Naive thymus-derived CD4-positive, alpha-beta T cell (primary cell): ENCODE measurements at regions not wholly inside any gene's neighbourhood (a gene's known extent, or its start where the extent isn't known, plus 50 kb on each side); places are given as distances from the start of the nearest gene placed in this dataset.

Source experiments
- ATAC-seq: fragments of 150-1000 bp; cut with Tn5 transposase; 2 replicates; pipeline ENCODE4 v1.10.0; 2021; ENCODE audit warnings: mild to moderate bottlenecking, moderate library complexity
- CTCF ChIA-PET: fragments of 350-600 bp; sonication (Branson Sonifier 250); formaldehyde crosslinking; loops from one replicate; lab custom pipeline; 2021; ENCODE audit warnings: antibody characterized with exemption; lab: Charles Lee
- POLR2A ChIA-PET: fragments of 350-600 bp; sonication (Branson Sonifier 250); formaldehyde crosslinking; loops from one replicate; lab custom pipeline; 2021; ENCODE audit warnings: antibody characterized with exemption, inconsistent platforms; lab: Charles Lee
- DNase-seq, 9 donors: peaks; one replicate each; pipeline versions ENCODE4 v3.0.0 to v3.0.0-alpha.2; 2020 to 2022; ENCODE audit warnings: mixed read lengths in 1 of 9
- H3K27ac ChIP-seq: one replicate; pipeline ENCODE4 v1.7.0; 2013; ENCODE audit warnings: mild to moderate bottlenecking, low read depth, low read length, moderate library complexity
- H3K27me3 ChIP-seq, 2 donors: one replicate each; pipeline ENCODE4 v1.7.0; 2013; ENCODE audit warnings: low read length in 2 of 2, mild to moderate bottlenecking in 2 of 2, moderate library complexity in 2 of 2; ENCODE audit not compliant: control insufficient read depth in 2 of 2, insufficient read depth in 2 of 2
- H3K36me3 ChIP-seq, 3 experiments: 1 replicate in 2 of 3; 2 replicates in 1 of 3; pipeline ENCODE4 v1.7.0; 2013; ENCODE audit warnings: low read length in 3 of 3, mild to moderate bottlenecking in 3 of 3, moderate library complexity in 1 of 3; ENCODE audit not compliant: insufficient read depth in 3 of 3, control insufficient read depth in 2 of 3
- H3K4me1 ChIP-seq, 2 donors: one replicate each; pipeline ENCODE4 v1.7.0; 2013; ENCODE audit warnings: low read length in 2 of 2, mild to moderate bottlenecking in 2 of 2, moderate library complexity in 1 of 2; ENCODE audit not compliant: control insufficient read depth in 2 of 2, insufficient read depth in 2 of 2
- H3K4me3 ChIP-seq: 2 replicates; pipeline ENCODE4 v1.7.0; 2013; ENCODE audit warnings: mild to moderate bottlenecking, low read length
- H3K9me3 ChIP-seq, 3 experiments: 1 replicate in 2 of 3; 2 replicates in 1 of 3; pipeline ENCODE4 v1.7.0; 2013; ENCODE audit warnings: low read length in 3 of 3; ENCODE audit not compliant: control insufficient read depth in 2 of 3
- H3K27ac Mint-ChIP-seq, 9 donors: one replicate each; pipeline ENCODE4 v1.8.0; 2020 to 2022; ENCODE audit warnings: mixed read lengths in 9 of 9, mild to moderate bottlenecking in 8 of 9, moderate library complexity in 5 of 9, inconsistent platforms in 2 of 9
- H3K27me3 Mint-ChIP-seq, 5 donors: one replicate each; pipeline ENCODE4 v1.8.0; 2021 to 2022; ENCODE audit warnings: mixed read lengths in 5 of 5, mild to moderate bottlenecking in 1 of 5
- H3K36me3 Mint-ChIP-seq, 5 donors: one replicate each; pipeline ENCODE4 v1.8.0; 2020 to 2022; ENCODE audit warnings: mixed read lengths in 5 of 5, mild to moderate bottlenecking in 3 of 5, inconsistent platforms in 1 of 5
- H3K4me1 Mint-ChIP-seq, 7 donors: one replicate each; pipeline ENCODE4 v1.8.0; 2020 to 2022; ENCODE audit warnings: mixed read lengths in 7 of 7, mild to moderate bottlenecking in 3 of 7, inconsistent platforms in 1 of 7
- H3K4me3 Mint-ChIP-seq, 10 donors: one replicate each; pipeline ENCODE4 v1.8.0; 2020 to 2022; ENCODE audit warnings: mild to moderate bottlenecking in 10 of 10, mixed read lengths in 10 of 10, moderate library complexity in 6 of 10, inconsistent platforms in 2 of 10
- H3K9me3 Mint-ChIP-seq, 11 donors: one replicate each; pipeline ENCODE4 v1.8.0; 2020 to 2022; ENCODE audit warnings: mixed read lengths in 11 of 11, mild to moderate bottlenecking in 4 of 11, inconsistent platforms in 1 of 11, moderate library complexity in 1 of 11
- intact Hi-C, 2 donors: fragments of 100-400 bp; cut with micrococcal nuclease; formaldehyde crosslinking; loops; one replicate each; pipeline ENCODE4 v1.15.1; 2023

- CTCF ChIA-PET: no interaction called here
- intact Hi-C loops: no loop called here
- no peaks in the 10 kb centered on the region for H3K36me3 Mint-ChIP-seq
Observed at GRCh38 chrY:8544715-8545114, 792.5 kb upstream of the TSPY4 start.

GRCh38 chrY:8547931-8548330 is 789.3 kb upstream of the TSPY4 start:
- no peaks in the 10 kb centered on the region for H3K4me1 ChIP-seq
- no peaks in the 10 kb centered on the region for H3K4me1 Mint-ChIP-seq
- intact Hi-C loops: no loop called here
- no peaks in the 10 kb centered on the region for H3K36me3 ChIP-seq
- ChIA-PET CTCF (no interaction called here), POLR2A (no interaction called here)
- H3K36me3 Mint-ChIP-seq: no peaks in the 10 kb centered on the region
- H3K27ac Mint-ChIP-seq: no peak overlapping the region
- H3K27me3 Mint-ChIP-seq: no peaks in the 10 kb centered on the region
- H3K27ac ChIP-seq: no peak overlapping the region
- no peak overlapping the region for H3K4me3 Mint-ChIP-seq
- H3K9me3 ChIP-seq: no peaks in the 10 kb centered on the region
- ATAC-seq: no peak
- H3K27me3 ChIP-seq: no peaks in the 10 kb centered on the region
- no peaks in the 10 kb centered on the region for H3K9me3 Mint-ChIP-seq
- H3K4me3 ChIP-seq: no peak overlapping the region
- DNase-seq: no peak

More at GRCh38 chrY:8544715-8545114, 792.5 kb upstream of the TSPY4 start:
- Histone ChIP-seq H3K4me3 (no peak overlapping the region), H3K4me1 (no peaks in the 10 kb centered on the region), H3K36me3 (no peaks in the 10 kb centered on the region), H3K27ac (no peak overlapping the region), H3K9me3 (no peaks in the 10 kb centered on the region), H3K27me3 (no peaks in the 10 kb centered on the region)
- Mint-ChIP-seq H3K4me1 (no peaks in the 10 kb centered on the region), H3K4me3 (no peak overlapping the region), H3K27ac (no peak overlapping the region), H3K9me3 (no peaks in the 10 kb centered on the region), H3K27me3 (no peaks in the 10 kb centered on the region)
- POLR2A ChIA-PET: no interaction called here
- no peak for ATAC-seq
- DNase-seq: no peak

- no peaks in the 10 kb centered on the region for H3K4me1 Mint-ChIP-seq
- no peaks in the 10 kb centered on the region for H3K9me3 Mint-ChIP-seq
- Histone ChIP-seq H3K4me3 (no peak overlapping the region), H3K4me1 (no peaks in the 10 kb centered on the region), H3K27me3 (no peaks in the 10 kb centered on the region), H3K9me3 (no peaks in the 10 kb centered on the region), H3K36me3 (no peaks in the 10 kb centered on the region), H3K27ac (no peak overlapping the region)
- no peak overlapping the region for H3K27ac Mint-ChIP-seq
- intact Hi-C loops: no loop called here
- no peaks in the 10 kb centered on the region for H3K27me3 Mint-ChIP-seq
- POLR2A ChIA-PET: no interaction called here
- no peak for ATAC-seq
- CTCF ChIA-PET: no interaction called here
- H3K36me3 Mint-ChIP-seq: no peaks in the 10 kb centered on the region
- no peak for DNase-seq
- no peak overlapping the region for H3K4me3 Mint-ChIP-seq
Observed at GRCh38 chrY:8551323-8551722, 785.9 kb upstream of the TSPY4 start.

- POLR2A ChIA-PET: no interaction called here
- no peaks in the 10 kb centered on the region for H3K36me3 Mint-ChIP-seq
- Histone ChIP-seq H3K4me3 (no peak overlapping the region), H3K9me3 (no peaks in the 10 kb centered on the region), H3K4me1 (no peaks in the 10 kb centered on the region), H3K27ac (no peak overlapping the region), H3K36me3 (no peaks in the 10 kb centered on the region), H3K27me3 (no peaks in the 10 kb centered on the region)
- no peaks in the 10 kb centered on the region for H3K4me1 Mint-ChIP-seq
- no peak for DNase-seq
- ATAC-seq: no peak
- no peaks in the 10 kb centered on the region for H3K9me3 Mint-ChIP-seq
- no peaks in the 10 kb centered on the region for H3K27me3 Mint-ChIP-seq
- intact Hi-C loops: no loop called here
- CTCF ChIA-PET: no interaction called here
- no peak overlapping the region for H3K4me3 Mint-ChIP-seq
- no peak overlapping the region for H3K27ac Mint-ChIP-seq
Observed at GRCh38 chrY:8552168-8552805, 785.0 kb upstream of the TSPY4 start.

- H3K9me3 Mint-ChIP-seq: peaks cover 0 to 2% (median 0%) of the 10 kb centered on the region in 11 donors
- H3K36me3 ChIP-seq: no peaks in the 10 kb centered on the region
- no peaks in the 10 kb centered on the region for H3K9me3 ChIP-seq
- no peak overlapping the region for H3K4me3 Mint-ChIP-seq
- H3K4me1 Mint-ChIP-seq: peaks cover 0 to 1% (median 0%) of the 10 kb centered on the region in 7 donors
- intact Hi-C loops: no loop called here
- H3K27ac ChIP-seq: no peak overlapping the region
- H3K27me3 Mint-ChIP-seq: no peaks in the 10 kb centered on the region
- H3K4me1 ChIP-seq: no peaks in the 10 kb centered on the region
- no peaks in the 10 kb centered on the region for H3K27me3 ChIP-seq
- no peak overlapping the region for H3K4me3 ChIP-seq
- ATAC-seq (no peak), DNase-seq (no peak)
- ChIA-PET CTCF (no interaction called here), POLR2A (no interaction called here)
- no peak overlapping the region for H3K27ac Mint-ChIP-seq
- no peaks in the 10 kb centered on the region for H3K36me3 Mint-ChIP-seq
Observed at GRCh38 chrY:8553614-8554013, 783.6 kb upstream of the TSPY4 start.

GRCh38 chrY:8561385-8561784 is 775.9 kb upstream of the TSPY4 start:
- Histone ChIP-seq H3K27me3 (no peaks in the 10 kb centered on the region), H3K9me3 (no peaks in the 10 kb centered on the region), H3K4me1 (no peaks in the 10 kb centered on the region), H3K4me3 (no peak overlapping the region), H3K27ac (no peak overlapping the region), H3K36me3 (no peaks in the 10 kb centered on the region)
- no peak overlapping the region for H3K4me3 Mint-ChIP-seq
- peaks cover 0 to 1% (median 0%) of the 10 kb centered on the region in 7 donors for H3K4me1 Mint-ChIP-seq
- ATAC-seq (no peak), DNase-seq (no peak)
- H3K36me3 Mint-ChIP-seq: no peaks in the 10 kb centered on the region
- ChIA-PET POLR2A (no interaction called here), CTCF (no interaction called here)
- no peaks in the 10 kb centered on the region for H3K27me3 Mint-ChIP-seq
- no peak overlapping the region for H3K27ac Mint-ChIP-seq
- peaks cover 0 to 2% (median 0%) of the 10 kb centered on the region in 11 donors for H3K9me3 Mint-ChIP-seq
- intact Hi-C loops: no loop called here

- Histone ChIP-seq H3K27me3 (no peaks in the 10 kb centered on the region), H3K27ac (no peak overlapping the region), H3K36me3 (no peaks in the 10 kb centered on the region), H3K9me3 (no peaks in the 10 kb centered on the region), H3K4me1 (no peaks in the 10 kb centered on the region), H3K4me3 (no peak overlapping the region)
- Mint-ChIP-seq H3K36me3 (no peaks in the 10 kb centered on the region), H3K9me3 (peaks cover 0 to 2% (median 0%) of the 10 kb centered on the region in 11 donors), H3K4me3 (no peak overlapping the region), H3K27ac (no peak overlapping the region), H3K4me1 (peaks cover 0 to 1% (median 0%) of the 10 kb centered on the region in 7 donors), H3K27me3 (no peaks in the 10 kb centered on the region)
- ChIA-PET CTCF (no interaction called here), POLR2A (no interaction called here)
- intact Hi-C loops: no loop called here
- ATAC-seq (no peak), DNase-seq (no peak)
Observed at GRCh38 chrY:8562456-8563090, 774.7 kb upstream of the TSPY4 start.
